ENCODE measurements at regions not wholly inside any gene's neighbourhood (a gene's known extent, or its start where the extent isn't known, plus 50 kb on each side); places are given as distances from the start of the nearest gene placed in this dataset.

GRCh38 chr7:91565499-91566401, 301.5 kb downstream of the FZD1 start (continued):
- TF ChIP-seq ZFP41 (CRISPR knock-in tag; IDR thresholded peaks at IDR 0.05; ENCODE audit: borderline replicate concordance), result no peak
- TF ChIP-seq SETDB1 (CRISPR knock-in tag; IDR thresholded peaks at IDR 0.05; ENCODE audit: borderline replicate concordance), result no peak
- 0 out of 2 replicates have a peak, but pooled peaks have one; percentile 37 for TF ChIP-seq KDM4B (CRISPR knock-in tag; IDR thresholded peaks at IDR 0.05)
- no peak for TF ChIP-seq SRSF9 (IDR thresholded peaks at IDR 0.05; ENCODE audit: borderline replicate concordance, insufficient read depth, low read depth, low read length, poor library complexity, severe bottlenecking)
- TF ChIP-seq ZNF772 (CRISPR knock-in tag; IDR thresholded peaks at IDR 0.05), result no peak
- no peak for TF ChIP-seq LRRFIP1 (CRISPR knock-in tag; conservative IDR thresholded peaks at IDR 0.05)
- no peak for TF ChIP-seq ZNF775 (CRISPR knock-in tag; IDR thresholded peaks at IDR 0.05; ENCODE audit: borderline replicate concordance)
- no peak for TF ChIP-seq CREBL2 (CRISPR knock-in tag; IDR thresholded peaks at IDR 0.05; ENCODE audit: borderline replicate concordance)
- no peak for TF ChIP-seq ZNF704 (CRISPR knock-in tag; IDR thresholded peaks at IDR 0.05; ENCODE audit: borderline replicate concordance)
- no peak for TF ChIP-seq MNT (IDR thresholded peaks at IDR 0.05)
- TF ChIP-seq ARHGAP35 (CRISPR knock-in tag; IDR thresholded peaks at IDR 0.05; ENCODE audit: borderline replicate concordance), result no peak
- TF ChIP-seq ZSCAN21 (CRISPR knock-in tag; IDR thresholded peaks at IDR 0.05; ENCODE audit: borderline replicate concordance), result no peak
- no peak for TF ChIP-seq CREB3 (CRISPR knock-in tag; IDR thresholded peaks at IDR 0.05)
- no peak for TF ChIP-seq ZNF513 (CRISPR knock-in tag; conservative IDR thresholded peaks at IDR 0.05)
- TF ChIP-seq ZFP91 (CRISPR knock-in tag; IDR thresholded peaks at IDR 0.05; ENCODE audit: borderline replicate concordance), result no peak
- TF ChIP-seq ZNF891 (CRISPR knock-in tag; IDR thresholded peaks at IDR 0.05), result no peak

Measured in HepG2 (cell line).